Astrocyte (in vitro differentiated cells and primary cell): ENCODE measurements at regions not wholly inside any gene's neighbourhood (a gene's known extent, or its start where the extent isn't known, plus 50 kb on each side); places are given as distances from the start of the nearest gene placed in this dataset.

ENCODE experiments used
- EZH2 ChIP-seq: IDR thresholded peaks from 2 replicates; pipeline ENCODE4 v1.6.1; 2012; ENCODE audit warnings: mild to moderate bottlenecking, low read length, inconsistent platforms; ENCODE audit not compliant: insufficient read depth
- TF ChIP-seq, protein P1 (sequence below): IDR thresholded peaks from 2 replicates; pipeline ENCODE4 v1.5.1; 2011; ENCODE audit warnings: low read depth, mild to moderate bottlenecking, inconsistent platforms, low read length, moderate library complexity; ENCODE audit not compliant: insufficient read depth

DNA sequence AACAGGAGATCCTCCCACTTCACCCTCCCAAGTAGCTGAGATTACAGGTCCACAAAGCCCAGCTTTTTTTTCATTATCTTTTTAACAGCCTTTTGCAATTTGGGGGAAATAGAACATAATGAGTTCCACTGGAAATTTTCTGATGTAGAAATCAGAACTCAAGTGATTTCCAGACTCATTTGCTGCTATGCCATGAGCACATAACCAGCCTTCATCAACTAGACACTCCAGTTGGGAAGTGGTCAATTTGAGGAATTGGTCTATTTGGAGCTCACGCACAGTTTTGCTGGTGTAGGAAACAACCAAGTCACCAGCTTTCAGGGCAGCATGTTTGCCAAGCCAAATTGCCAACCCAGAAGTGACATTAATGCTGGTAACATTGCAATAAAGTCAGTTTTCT lies 86.7 kb downstream of the MAFB start:
- no peak for TF ChIP-seq EZH2
- TF ChIP-seq, protein P1, sequence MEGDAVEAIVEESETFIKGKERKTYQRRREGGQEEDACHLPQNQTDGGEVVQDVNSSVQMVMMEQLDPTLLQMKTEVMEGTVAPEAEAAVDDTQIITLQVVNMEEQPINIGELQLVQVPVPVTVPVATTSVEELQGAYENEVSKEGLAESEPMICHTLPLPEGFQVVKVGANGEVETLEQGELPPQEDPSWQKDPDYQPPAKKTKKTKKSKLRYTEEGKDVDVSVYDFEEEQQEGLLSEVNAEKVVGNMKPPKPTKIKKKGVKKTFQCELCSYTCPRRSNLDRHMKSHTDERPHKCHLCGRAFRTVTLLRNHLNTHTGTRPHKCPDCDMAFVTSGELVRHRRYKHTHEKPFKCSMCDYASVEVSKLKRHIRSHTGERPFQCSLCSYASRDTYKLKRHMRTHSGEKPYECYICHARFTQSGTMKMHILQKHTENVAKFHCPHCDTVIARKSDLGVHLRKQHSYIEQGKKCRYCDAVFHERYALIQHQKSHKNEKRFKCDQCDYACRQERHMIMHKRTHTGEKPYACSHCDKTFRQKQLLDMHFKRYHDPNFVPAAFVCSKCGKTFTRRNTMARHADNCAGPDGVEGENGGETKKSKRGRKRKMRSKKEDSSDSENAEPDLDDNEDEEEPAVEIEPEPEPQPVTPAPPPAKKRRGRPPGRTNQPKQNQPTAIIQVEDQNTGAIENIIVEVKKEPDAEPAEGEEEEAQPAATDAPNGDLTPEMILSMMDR, result no peak
